NCI-H446 (cell line): ENCODE measurements at regions not wholly inside any gene's neighbourhood (a gene's known extent, or its start where the extent isn't known, plus 50 kb on each side); places are given as distances from the start of the nearest gene placed in this dataset.
"Not testable (repeated sequence)": the region's sequence is repeated elsewhere in the genome, so short reads cannot be mapped to it uniquely, and the experiment has no call there.

Experiments used
- DNase-seq, 2 experiments: peaks; one replicate each; lab custom pipeline; 2025; lab: John Stamatoyannopoulos, UW

GRCh38 chr3:177338697-177339219 is 141.5 kb upstream of the TBL1XR1 start:
- DNase-seq: no peak

GRCh38 chr3:177339220-177339703 is 142.0 kb upstream of the TBL1XR1 start:
- not testable (repeated sequence) for DNase-seq

- peak in 1 of 2 experiments; percentile 47 for DNase-seq
These were observed 143.1 kb upstream of the TBL1XR1 start for GRCh38 chr3:177340243-177340830.

- no peak for DNase-seq
These were observed 144.6 kb upstream of the TBL1XR1 start for GRCh38 chr3:177341736-177342419.

GRCh38 chr3:177343122-177343625 is 145.9 kb upstream of the TBL1XR1 start:
- DNase-seq: no peak

- DNase-seq: peak; percentile 64 to 87
These were observed 148.0 kb upstream of the TBL1XR1 start for GRCh38 chr3:177345049-177345972.

- DNase-seq: no peak
These were observed 148.8 kb upstream of the TBL1XR1 start for GRCh38 chr3:177345973-177346503.

GRCh38 chr3:177346878-177347277 is 149.6 kb upstream of the TBL1XR1 start:
- DNase-seq: no peak

- no peak for DNase-seq
These were observed 150.3 kb upstream of the TBL1XR1 start for GRCh38 chr3:177347611-177348010.

- DNase-seq: no peak
These were observed 151.7 kb upstream of the TBL1XR1 start for GRCh38 chr3:177348974-177349373.

GRCh38 chr3:177349384-177349783 is 152.1 kb upstream of the TBL1XR1 start:
- no peak for DNase-seq

- DNase-seq: no peak
These were observed 152.8 kb upstream of the TBL1XR1 start for GRCh38 chr3:177350121-177350520.

- no peak for DNase-seq
These were observed 153.9 kb upstream of the TBL1XR1 start for GRCh38 chr3:177351206-177351605.

- no peak for DNase-seq
These were observed 154.5 kb upstream of the TBL1XR1 start for GRCh38 chr3:177351757-177352158.

GRCh38 chr3:177352424-177352823 is 155.1 kb upstream of the TBL1XR1 start:
- DNase-seq: no peak

GRCh38 chr3:177353140-177353539 is 155.9 kb upstream of the TBL1XR1 start:
- DNase-seq: no peak

GRCh38 chr3:177353879-177354278 is 156.6 kb upstream of the TBL1XR1 start:
- not testable (repeated sequence) for DNase-seq

- DNase-seq: no peak
These were observed 157.2 kb upstream of the TBL1XR1 start for GRCh38 chr3:177354466-177354865.

GRCh38 chr3:177356113-177356512 is 158.8 kb upstream of the TBL1XR1 start:
- no peak for DNase-seq

- DNase-seq: no peak
These were observed 159.7 kb upstream of the TBL1XR1 start for GRCh38 chr3:177356952-177357351.

GRCh38 chr3:177357352-177358090 is 160.2 kb upstream of the TBL1XR1 start:
- DNase-seq: no peak
